ENCODE measurements at regions not wholly inside any gene's neighbourhood (a gene's known extent, or its start where the extent isn't known, plus 50 kb on each side); places are given as distances from the start of the nearest gene placed in this dataset.

DNA sequence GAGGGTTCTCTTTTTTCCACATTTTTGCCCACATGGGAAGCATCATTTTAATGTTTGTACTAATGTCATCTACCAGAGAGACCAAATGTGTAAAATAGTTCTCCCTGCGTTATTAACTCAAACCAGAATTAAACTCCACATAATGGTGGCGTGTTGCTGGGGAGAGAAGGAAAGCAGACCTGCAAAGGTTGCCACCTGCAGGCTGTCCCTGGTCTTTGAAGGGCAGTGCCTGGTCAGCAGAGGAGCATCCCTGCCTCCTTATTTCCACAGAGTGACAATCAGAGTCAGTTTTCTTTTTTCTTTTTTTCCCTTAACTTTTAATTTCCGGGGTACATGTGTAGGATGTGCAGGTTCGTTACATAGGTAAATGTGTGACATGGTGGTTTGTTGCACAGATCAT is 214.5 kb downstream of the TBX18 start:
- no peak for DNase-seq (ENCODE audit: low read depth)

DNA sequence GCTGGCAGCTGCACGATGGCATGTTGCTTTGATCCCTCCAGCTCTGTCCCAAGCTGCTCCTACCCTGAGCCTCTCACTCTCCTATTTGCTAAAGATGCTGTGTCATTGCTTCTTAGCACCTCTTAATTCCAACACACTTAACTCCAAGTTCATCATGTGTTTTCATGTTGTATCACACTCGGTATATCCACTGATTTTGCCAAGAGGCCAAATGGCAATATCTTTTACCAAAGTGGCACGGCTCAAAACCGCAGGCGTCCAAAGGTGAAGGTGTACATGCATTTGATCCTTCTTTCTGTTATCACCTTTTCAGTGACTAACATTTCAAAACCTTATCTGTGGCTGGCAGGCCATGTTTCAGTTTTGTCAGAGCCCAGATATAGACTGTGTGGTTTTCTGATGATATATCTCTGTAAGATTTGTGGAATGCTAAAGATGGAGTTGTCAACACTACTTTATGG is 217.0 kb downstream of the TBX18 start:
- no peak for DNase-seq (ENCODE audit: low read depth)
- TF ChIP-seq, protein P1, sequence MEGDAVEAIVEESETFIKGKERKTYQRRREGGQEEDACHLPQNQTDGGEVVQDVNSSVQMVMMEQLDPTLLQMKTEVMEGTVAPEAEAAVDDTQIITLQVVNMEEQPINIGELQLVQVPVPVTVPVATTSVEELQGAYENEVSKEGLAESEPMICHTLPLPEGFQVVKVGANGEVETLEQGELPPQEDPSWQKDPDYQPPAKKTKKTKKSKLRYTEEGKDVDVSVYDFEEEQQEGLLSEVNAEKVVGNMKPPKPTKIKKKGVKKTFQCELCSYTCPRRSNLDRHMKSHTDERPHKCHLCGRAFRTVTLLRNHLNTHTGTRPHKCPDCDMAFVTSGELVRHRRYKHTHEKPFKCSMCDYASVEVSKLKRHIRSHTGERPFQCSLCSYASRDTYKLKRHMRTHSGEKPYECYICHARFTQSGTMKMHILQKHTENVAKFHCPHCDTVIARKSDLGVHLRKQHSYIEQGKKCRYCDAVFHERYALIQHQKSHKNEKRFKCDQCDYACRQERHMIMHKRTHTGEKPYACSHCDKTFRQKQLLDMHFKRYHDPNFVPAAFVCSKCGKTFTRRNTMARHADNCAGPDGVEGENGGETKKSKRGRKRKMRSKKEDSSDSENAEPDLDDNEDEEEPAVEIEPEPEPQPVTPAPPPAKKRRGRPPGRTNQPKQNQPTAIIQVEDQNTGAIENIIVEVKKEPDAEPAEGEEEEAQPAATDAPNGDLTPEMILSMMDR (IDR thresholded peaks at IDR 0.05; ENCODE audit: insufficient read depth, low read depth, low read length) = no peak
- H3K4me3 ChIP-seq (ENCODE audit: low read depth, low read length) = no peak overlapping the region

More for the DNA sequence above, 214.5 kb downstream of the TBX18 start:
- TF ChIP-seq, protein P1 (IDR thresholded peaks at IDR 0.05; ENCODE audit: insufficient read depth, low read depth, low read length) = peak; percentile 29
- no peak overlapping the region for H3K4me3 ChIP-seq (ENCODE audit: low read depth, low read length)

DNA sequence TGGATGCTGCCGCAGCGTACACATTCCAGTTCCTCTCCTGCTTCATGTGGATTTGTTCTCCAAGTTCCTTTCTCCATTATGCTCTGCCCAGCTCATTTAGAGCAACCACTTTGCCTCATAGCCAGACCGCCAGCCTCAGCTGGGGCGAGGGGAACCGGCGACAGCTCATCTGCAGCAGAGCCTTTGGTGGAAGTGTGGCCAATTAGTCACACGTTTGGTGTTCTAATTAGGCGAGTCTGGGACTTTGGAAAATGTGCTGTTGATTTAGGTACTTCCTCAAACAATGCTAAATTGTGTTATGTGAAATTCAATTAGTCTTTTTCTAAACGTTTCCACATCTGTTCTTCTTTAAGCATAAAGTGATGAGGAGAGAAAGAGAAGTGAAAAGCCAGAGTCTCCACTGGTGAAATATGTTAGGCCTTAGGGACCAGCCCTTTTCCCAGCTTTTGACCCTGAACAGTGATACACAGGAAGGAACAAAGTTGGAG is 217.9 kb downstream of the TBX18 start:
- TF ChIP-seq, protein P1 (IDR thresholded peaks at IDR 0.05; ENCODE audit: insufficient read depth, low read depth, low read length) = no peak
- no peak for DNase-seq (ENCODE audit: low read depth)
- H3K4me3 ChIP-seq (ENCODE audit: low read depth, low read length) = no peak overlapping the region

DNA sequence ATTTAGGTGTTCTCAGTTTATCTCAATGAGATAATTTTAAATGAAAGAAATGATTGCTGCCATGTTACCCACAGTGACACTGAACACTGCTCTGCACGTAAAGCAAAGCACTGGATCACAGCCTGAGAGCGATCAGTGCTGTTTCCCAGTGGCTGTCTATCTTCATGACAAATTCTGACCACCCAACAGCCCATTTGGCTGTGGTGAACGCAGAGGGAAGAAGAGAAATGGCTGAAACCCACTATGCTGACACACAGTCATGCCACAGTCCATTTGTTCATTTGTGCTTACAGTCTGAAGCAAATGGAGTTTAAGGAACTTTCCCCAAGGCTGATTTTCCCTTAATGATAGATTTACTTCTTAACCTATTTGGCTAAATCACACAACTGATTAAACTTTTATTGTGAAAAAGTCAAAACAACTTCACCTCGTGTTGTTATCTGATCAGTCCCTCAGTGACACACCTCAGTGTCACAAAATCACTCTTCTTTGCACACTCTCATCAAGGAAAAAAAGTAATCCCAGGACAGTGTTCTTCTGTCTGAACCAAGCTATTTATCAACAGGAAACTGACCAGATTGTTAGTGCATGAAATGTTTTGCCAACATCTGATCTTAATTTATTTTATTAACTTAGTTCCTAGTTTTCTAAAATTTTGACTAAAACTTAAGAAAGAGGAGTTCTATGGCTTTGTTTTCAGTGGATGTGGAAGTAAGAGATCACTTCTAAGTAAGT is 225.1 kb downstream of the TBX18 start:
- DNase-seq (ENCODE audit: low read depth) = no peak
- TF ChIP-seq, protein P1 (IDR thresholded peaks at IDR 0.05; ENCODE audit: insufficient read depth, low read depth, low read length) = no peak
- no peak overlapping the region for H3K4me3 ChIP-seq (ENCODE audit: low read depth, low read length)

DNA sequence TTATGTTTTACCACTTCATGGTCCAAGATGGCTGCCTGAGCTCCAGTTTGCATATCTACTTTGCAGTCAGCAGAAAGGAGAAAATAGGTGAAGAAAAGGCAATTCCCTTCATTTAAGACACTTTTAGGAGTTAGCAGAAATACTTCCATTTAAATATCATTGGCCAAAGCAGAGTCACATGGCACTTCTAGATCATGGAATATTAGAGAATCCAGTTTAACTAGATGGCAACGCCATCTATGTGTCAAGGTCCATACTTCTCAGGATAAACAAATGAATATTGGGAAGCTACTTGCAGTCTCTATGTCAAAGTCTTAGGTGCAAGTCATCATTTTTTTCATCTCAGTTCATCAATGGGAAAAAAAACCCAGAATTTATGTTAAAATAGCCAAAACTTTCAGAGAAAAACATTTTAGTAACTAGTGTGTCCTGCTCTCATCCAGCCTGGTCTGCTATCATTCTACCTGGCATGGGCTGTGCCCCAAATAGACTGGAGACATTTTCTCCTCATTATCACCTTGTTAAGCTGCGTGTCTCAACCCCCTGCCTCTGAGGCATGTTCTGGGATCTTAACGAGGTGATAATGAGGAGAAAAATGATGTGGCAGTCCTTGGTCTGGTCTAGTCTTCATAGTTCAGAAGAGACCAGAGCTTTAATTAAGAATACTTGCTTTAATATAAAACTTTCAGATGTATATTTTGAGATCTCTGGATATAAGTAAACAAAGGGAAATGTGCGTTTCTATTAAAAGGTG is 227.3 kb downstream of the TBX18 start:
- DNase-seq (ENCODE audit: low read depth) = no peak
- no peak overlapping the region for H3K4me3 ChIP-seq (ENCODE audit: low read depth, low read length)
- TF ChIP-seq, protein P1 (IDR thresholded peaks at IDR 0.05; ENCODE audit: insufficient read depth, low read depth, low read length) = no peak

DNA sequence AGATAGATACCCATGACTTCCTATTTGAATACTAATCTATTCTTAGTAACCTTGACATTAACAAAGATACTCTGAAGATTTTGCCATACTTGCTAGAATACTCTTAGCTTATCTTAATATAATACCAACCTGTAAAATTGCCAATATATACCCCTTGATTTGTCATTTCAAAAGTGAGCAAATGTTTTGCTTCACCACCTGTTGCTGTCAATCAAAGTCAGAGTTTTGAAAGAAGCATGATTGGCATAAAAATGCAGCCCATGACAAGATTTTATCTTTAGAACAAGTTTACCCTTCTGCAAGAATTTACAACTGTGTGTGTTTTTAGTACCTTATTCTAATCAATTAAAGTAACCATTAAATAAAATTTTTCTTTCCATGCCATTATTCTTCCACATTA is 236.2 kb downstream of the TBX18 start:
- TF ChIP-seq, protein P1 (IDR thresholded peaks at IDR 0.05; ENCODE audit: insufficient read depth, low read depth, low read length) = no peak
- H3K4me3 ChIP-seq (ENCODE audit: low read depth, low read length) = no peak overlapping the region
- DNase-seq (ENCODE audit: low read depth) = no peak
